ENCODE measurements at regions not wholly inside any gene's neighbourhood (a gene's known extent, or its start where the extent isn't known, plus 50 kb on each side); places are given as distances from the start of the nearest gene placed in this dataset.

- H3K4me3 ChIP-seq (ENCODE audit: low read length) = no peak overlapping the region
Measured at GRCh38 chr4:27916452-27917184, 1056.0 kb downstream of the STIM2 start.

DNA sequence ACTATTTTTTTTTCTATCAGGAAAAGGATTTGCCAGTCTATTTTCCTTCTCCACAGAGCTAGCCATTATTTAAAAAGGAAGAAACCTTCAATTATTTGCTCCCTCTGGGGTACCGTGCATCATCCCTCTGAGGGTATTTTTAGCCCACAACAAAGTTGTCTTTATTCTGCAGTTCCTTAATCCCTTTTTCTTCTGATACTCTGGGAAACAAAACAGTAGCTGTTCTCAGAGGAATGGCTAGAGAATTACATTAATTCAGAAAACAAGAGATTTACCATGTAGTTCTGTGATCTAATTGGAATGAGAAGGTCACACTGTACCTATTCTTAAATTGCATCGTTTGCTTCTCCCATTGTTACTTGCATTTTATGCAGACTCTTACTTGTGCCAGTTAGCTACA, 1056.7 kb downstream of the STIM2 start:
- no peak for DNase-seq
- H3K4me2 ChIP-seq (ENCODE audit: low read length) = no peak overlapping the region
- no peak overlapping the region for H2BK15ac ChIP-seq (replicated peaks; ENCODE audit: low read depth)
- WGBS (ENCODE audit: extremely low coverage, insufficient coverage, low lambda C conversion rate) = no CpG with 5 or more reads among the region's 2 CpGs
- no peaks in the 10 kb centered on the region for H3K36me3 ChIP-seq (ENCODE audit: control insufficient read depth, insufficient read depth, low read length)
- H2AK5ac ChIP-seq (ENCODE audit: low read length) = no peak overlapping the region
- no peak overlapping the region for H3K4ac ChIP-seq (ENCODE audit: low read depth, low read length)
- H3K27me3 ChIP-seq (ENCODE audit: insufficient read depth, low read length, poor library complexity) = no peaks in the 10 kb centered on the region
- no peak overlapping the region for H3K56ac ChIP-seq (ENCODE audit: low read length)
- H2BK120ac ChIP-seq (ENCODE audit: low read depth, low read length) = no peak overlapping the region
- no peak overlapping the region for H3K4me3 ChIP-seq (ENCODE audit: low read length)
- no peak overlapping the region for H3K9ac ChIP-seq (ENCODE audit: low read length)
- no peaks in the 10 kb centered on the region for H3K79me2 ChIP-seq (ENCODE audit: control insufficient read depth, insufficient read depth, low read length)
- H3K23ac ChIP-seq (ENCODE audit: low read length) = no peak overlapping the region
- H2BK5ac ChIP-seq (ENCODE audit: low read length) = no peak overlapping the region
- H3K18ac ChIP-seq (ENCODE audit: low read length) = no peak overlapping the region
- H4K8ac ChIP-seq (ENCODE audit: low read depth, low read length) = no peak overlapping the region
- H4K5ac ChIP-seq (ENCODE audit: low read length) = no peak overlapping the region
- no peaks in the 10 kb centered on the region for H3K4me1 ChIP-seq (ENCODE audit: control insufficient read depth, low read depth, low read length)
- H3K79me1 ChIP-seq (ENCODE audit: low read length) = no peaks in the 10 kb centered on the region
- no peak overlapping the region for H3K27ac ChIP-seq (ENCODE audit: low read depth, low read length)

More at GRCh38 chr4:27916452-27917184, 1056.0 kb downstream of the STIM2 start:
- no peaks in the 10 kb centered on the region for H3K36me3 ChIP-seq (ENCODE audit: control insufficient read depth, insufficient read depth, low read length)
- H2BK15ac ChIP-seq (replicated peaks; ENCODE audit: low read depth) = no peak overlapping the region
- no peak overlapping the region for H3K9ac ChIP-seq (ENCODE audit: low read length)
- no peaks in the 10 kb centered on the region for H3K27me3 ChIP-seq (ENCODE audit: insufficient read depth, low read length, poor library complexity)
- no peak overlapping the region for H3K23ac ChIP-seq (ENCODE audit: low read length)
- no peaks in the 10 kb centered on the region for H3K4me1 ChIP-seq (ENCODE audit: control insufficient read depth, low read depth, low read length)
- no peak overlapping the region for H2BK120ac ChIP-seq (ENCODE audit: low read depth, low read length)
- no peak overlapping the region for H2AK5ac ChIP-seq (ENCODE audit: low read length)
- H3K56ac ChIP-seq (ENCODE audit: low read length) = no peak overlapping the region
- DNase-seq = no peak
- H3K4me2 ChIP-seq (ENCODE audit: low read length) = no peak overlapping the region
- no peak overlapping the region for H3K18ac ChIP-seq (ENCODE audit: low read length)
- no peak overlapping the region for H4K5ac ChIP-seq (ENCODE audit: low read length)
- no CpG with 5 or more reads among the region's 2 CpGs for WGBS (ENCODE audit: extremely low coverage, insufficient coverage, low lambda C conversion rate)
- H3K4ac ChIP-seq (ENCODE audit: low read depth, low read length) = no peak overlapping the region
- no peak overlapping the region for H2BK5ac ChIP-seq (ENCODE audit: low read length)
- no peak overlapping the region for H4K8ac ChIP-seq (ENCODE audit: low read depth, low read length)
- H3K79me2 ChIP-seq (ENCODE audit: control insufficient read depth, insufficient read depth, low read length) = no peaks in the 10 kb centered on the region
- no peaks in the 10 kb centered on the region for H3K79me1 ChIP-seq (ENCODE audit: low read length)
- no peak overlapping the region for H3K27ac ChIP-seq (ENCODE audit: low read depth, low read length)

DNA sequence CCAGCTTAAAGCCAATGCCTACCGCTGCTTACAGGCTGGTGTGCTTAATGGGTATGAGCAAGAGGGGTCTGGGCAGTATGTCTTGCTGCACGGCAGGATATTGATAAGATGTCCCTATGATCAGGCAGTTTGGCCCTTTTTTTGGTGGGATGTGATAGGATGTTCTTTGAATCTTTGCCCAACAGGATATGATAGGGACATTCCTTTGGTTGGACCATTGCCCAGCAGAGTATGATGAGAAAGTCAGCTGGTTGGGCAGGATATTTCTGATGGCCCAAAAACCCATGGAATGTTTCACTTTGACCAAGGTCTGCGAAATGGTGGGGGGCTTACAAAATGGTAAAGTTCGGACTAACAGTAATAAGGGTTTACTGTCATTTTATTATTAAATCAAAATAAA, 1060.6 kb downstream of the STIM2 start:
- Histone ChIP-seq H3K18ac (ENCODE audit: low read length) (no peak overlapping the region), H3K79me2 (ENCODE audit: control insufficient read depth, insufficient read depth, low read length) (no peaks in the 10 kb centered on the region), H3K56ac (ENCODE audit: low read length) (no peak overlapping the region), H3K4me3 (ENCODE audit: low read length) (no peak overlapping the region), H3K27ac (ENCODE audit: low read depth, low read length) (no peak overlapping the region), H4K8ac (ENCODE audit: low read depth, low read length) (no peak overlapping the region), H3K4me1 (ENCODE audit: control insufficient read depth, low read depth, low read length) (no peaks in the 10 kb centered on the region), H3K36me3 (ENCODE audit: control insufficient read depth, insufficient read depth, low read length) (no peaks in the 10 kb centered on the region), H3K79me1 (ENCODE audit: low read length) (no peaks in the 10 kb centered on the region), H2BK5ac (ENCODE audit: low read length) (no peak overlapping the region), H3K4ac (ENCODE audit: low read depth, low read length) (no peak overlapping the region), H3K9ac (ENCODE audit: low read length) (no peak overlapping the region), H3K23ac (ENCODE audit: low read length) (no peak overlapping the region), H2BK120ac (ENCODE audit: low read depth, low read length) (no peak overlapping the region), H2AK5ac (ENCODE audit: low read length) (no peak overlapping the region), H4K5ac (ENCODE audit: low read length) (no peak overlapping the region), H3K27me3 (ENCODE audit: insufficient read depth, low read length, poor library complexity) (no peaks in the 10 kb centered on the region), H2BK15ac (replicated peaks; ENCODE audit: low read depth) (no peak overlapping the region), H3K4me2 (ENCODE audit: low read length) (no peak overlapping the region)
- DNase-seq = no peak
- WGBS (ENCODE audit: extremely low coverage, insufficient coverage, low lambda C conversion rate) = no CpG with 5 or more reads among the region's 4 CpGs

GRCh38 chr4:27928761-27929540, 1068.3 kb downstream of the STIM2 start:
- no peaks in the 10 kb centered on the region for H3K79me1 ChIP-seq (ENCODE audit: low read length)
- no peaks in the 10 kb centered on the region for H3K27me3 ChIP-seq (ENCODE audit: insufficient read depth, low read length, poor library complexity)
- WGBS (ENCODE audit: extremely low coverage, insufficient coverage, low lambda C conversion rate) = 100% methylated on average over 1 of the region's 4 CpGs
- H3K9ac ChIP-seq (ENCODE audit: low read length) = no peak overlapping the region
- no peak overlapping the region for H3K23ac ChIP-seq (ENCODE audit: low read length)
- H2BK5ac ChIP-seq (ENCODE audit: low read length) = no peak overlapping the region
- no peak overlapping the region for H3K18ac ChIP-seq (ENCODE audit: low read length)
- no peak overlapping the region for H3K4ac ChIP-seq (ENCODE audit: low read depth, low read length)
- H3K4me2 ChIP-seq (ENCODE audit: low read length) = no peak overlapping the region
- H3K4me3 ChIP-seq (ENCODE audit: low read length) = no peak overlapping the region
- no peak overlapping the region for H3K27ac ChIP-seq (ENCODE audit: low read depth, low read length)
- H2BK120ac ChIP-seq (ENCODE audit: low read depth, low read length) = no peak overlapping the region
- no peak overlapping the region for H4K8ac ChIP-seq (ENCODE audit: low read depth, low read length)
- no peaks in the 10 kb centered on the region for H3K36me3 ChIP-seq (ENCODE audit: control insufficient read depth, insufficient read depth, low read length)
- H3K4me1 ChIP-seq (ENCODE audit: control insufficient read depth, low read depth, low read length) = no peaks in the 10 kb centered on the region
- no peak overlapping the region for H2AK5ac ChIP-seq (ENCODE audit: low read length)
- no peak for DNase-seq
- H3K79me2 ChIP-seq (ENCODE audit: control insufficient read depth, insufficient read depth, low read length) = no peaks in the 10 kb centered on the region
- no peak overlapping the region for H3K56ac ChIP-seq (ENCODE audit: low read length)
- no peak overlapping the region for H2BK15ac ChIP-seq (replicated peaks; ENCODE audit: low read depth)
- H4K5ac ChIP-seq (ENCODE audit: low read length) = no peak overlapping the region

- no peaks in the 10 kb centered on the region for H3K27me3 ChIP-seq (ENCODE audit: insufficient read depth, low read length, poor library complexity)
- H2AK5ac ChIP-seq (ENCODE audit: low read length) = no peak overlapping the region
- no peak overlapping the region for H2BK120ac ChIP-seq (ENCODE audit: low read depth, low read length)
- no peak overlapping the region for H3K27ac ChIP-seq (ENCODE audit: low read depth, low read length)
- no peak overlapping the region for H3K18ac ChIP-seq (ENCODE audit: low read length)
- H3K9ac ChIP-seq (ENCODE audit: low read length) = no peak overlapping the region
- no peak overlapping the region for H4K5ac ChIP-seq (ENCODE audit: low read length)
- no peaks in the 10 kb centered on the region for H3K79me2 ChIP-seq (ENCODE audit: control insufficient read depth, insufficient read depth, low read length)
- WGBS (ENCODE audit: extremely low coverage, insufficient coverage, low lambda C conversion rate) = no CpG with 5 or more reads among the region's 3 CpGs
- no peak overlapping the region for H3K4ac ChIP-seq (ENCODE audit: low read depth, low read length)
- no peaks in the 10 kb centered on the region for H3K36me3 ChIP-seq (ENCODE audit: control insufficient read depth, insufficient read depth, low read length)
- no peak overlapping the region for H3K4me3 ChIP-seq (ENCODE audit: low read length)
- H3K4me2 ChIP-seq (ENCODE audit: low read length) = no peak overlapping the region
- no peak overlapping the region for H3K56ac ChIP-seq (ENCODE audit: low read length)
- no peak overlapping the region for H2BK15ac ChIP-seq (replicated peaks; ENCODE audit: low read depth)
- H3K23ac ChIP-seq (ENCODE audit: low read length) = no peak overlapping the region
- H4K8ac ChIP-seq (ENCODE audit: low read depth, low read length) = no peak overlapping the region
- no peak for DNase-seq
- no peaks in the 10 kb centered on the region for H3K79me1 ChIP-seq (ENCODE audit: low read length)
- no peaks in the 10 kb centered on the region for H3K4me1 ChIP-seq (ENCODE audit: control insufficient read depth, low read depth, low read length)
- no peak overlapping the region for H2BK5ac ChIP-seq (ENCODE audit: low read length)
Measured at GRCh38 chr4:27930291-27930690, 1069.7 kb downstream of the STIM2 start.

Measured in mesendoderm (in vitro differentiated cells).